UCSD-AML1 (cell line): ENCODE measurements at regions not wholly inside any gene's neighbourhood (a gene's known extent, or its start where the extent isn't known, plus 50 kb on each side); places are given as distances from the start of the nearest gene placed in this dataset.

Source experiments
- DNase-seq: peaks from one replicate; lab custom pipeline; 2025; ENCODE audit not compliant: unreplicated experiment; lab: John Stamatoyannopoulos, UW

GRCh38 chr13:22120646-22121045 lies 449.8 kb downstream of the FGF9 start:
- no peak for DNase-seq

DNA sequence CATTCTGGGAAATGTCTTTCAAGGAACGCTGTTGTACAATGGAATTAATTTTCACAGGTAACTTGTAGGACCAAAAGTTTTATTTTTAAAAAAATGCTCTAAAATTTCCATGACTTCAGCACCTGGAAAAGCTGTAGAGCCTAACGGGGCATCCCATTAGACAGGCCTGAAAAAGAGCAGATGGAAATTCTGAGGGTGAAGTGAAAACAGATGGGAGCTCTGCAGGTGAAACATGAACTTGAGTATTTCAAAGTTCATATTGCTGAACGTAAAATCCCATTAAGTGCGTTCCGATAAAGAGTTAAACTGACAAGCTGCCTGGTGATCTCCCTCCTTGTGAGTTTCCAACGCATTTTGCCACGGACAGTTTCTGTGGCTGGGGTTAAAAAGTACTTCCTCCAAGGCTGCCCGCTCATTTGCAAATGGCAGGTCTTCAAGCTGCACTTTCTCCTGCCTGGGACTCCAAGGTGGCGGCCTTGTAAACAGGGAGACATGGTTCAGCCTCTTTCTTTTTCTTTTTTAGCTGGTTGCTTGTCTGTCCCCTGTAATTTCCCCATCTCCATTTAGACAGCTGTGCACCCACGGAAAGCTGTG lies 450.4 kb downstream of the FGF9 start:
- DNase-seq, result no peak

- no peak for DNase-seq
These were observed 455.7 kb downstream of the FGF9 start for GRCh38 chr13:22126433-22127021.

GRCh38 chr13:22127277-22128164 lies 456.6 kb downstream of the FGF9 start:
- DNase-seq, result no peak

DNA sequence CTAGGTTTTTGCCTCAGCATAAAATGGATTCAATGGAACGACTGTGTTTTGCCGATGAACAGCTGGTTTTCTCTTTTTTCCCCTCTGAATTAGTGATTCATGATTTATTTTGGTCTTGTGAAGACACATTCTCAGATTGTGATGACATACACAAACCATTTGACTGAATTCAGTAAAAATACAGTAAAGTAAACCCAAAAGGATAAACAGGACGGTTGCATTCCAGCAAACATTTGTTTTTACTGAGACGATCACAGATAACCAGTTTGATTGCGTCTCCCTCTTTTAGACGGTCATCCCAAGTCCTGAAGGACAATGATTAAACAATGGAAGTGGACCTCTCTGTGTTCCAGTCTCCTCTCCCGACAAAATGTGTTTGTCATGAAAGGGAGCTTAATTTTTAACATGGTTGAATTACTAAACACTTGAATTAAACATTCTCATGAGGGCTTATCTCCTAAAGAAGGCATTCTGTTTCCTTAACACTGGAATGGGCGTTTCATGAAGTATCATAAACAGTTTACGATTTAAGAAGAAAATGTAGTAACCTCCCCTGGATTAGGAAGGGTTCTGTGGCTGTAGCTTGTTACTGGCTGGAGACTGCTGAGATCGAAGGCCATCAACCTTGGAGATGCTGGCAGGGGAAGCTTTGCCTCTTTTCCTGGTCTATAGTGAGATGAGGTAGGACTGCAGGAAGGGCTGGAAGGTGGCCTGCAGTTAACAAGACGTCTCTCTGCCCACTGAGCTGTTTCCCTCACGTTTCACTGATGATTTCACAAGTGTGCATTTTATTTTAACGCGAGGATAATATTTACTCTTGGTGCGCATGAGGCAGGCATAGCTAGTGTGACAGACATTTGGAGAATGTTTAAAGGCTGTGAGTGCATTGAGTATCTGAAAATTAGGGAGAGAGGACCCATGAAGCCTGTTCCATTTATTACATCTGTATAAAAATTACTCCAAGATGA lies 457.9 kb downstream of the FGF9 start:
- no peak for DNase-seq

- DNase-seq, result no peak
These were observed 459.4 kb downstream of the FGF9 start for GRCh38 chr13:22130254-22130653.

GRCh38 chr13:22134261-22134660 lies 463.4 kb downstream of the FGF9 start:
- DNase-seq, result no peak

DNA sequence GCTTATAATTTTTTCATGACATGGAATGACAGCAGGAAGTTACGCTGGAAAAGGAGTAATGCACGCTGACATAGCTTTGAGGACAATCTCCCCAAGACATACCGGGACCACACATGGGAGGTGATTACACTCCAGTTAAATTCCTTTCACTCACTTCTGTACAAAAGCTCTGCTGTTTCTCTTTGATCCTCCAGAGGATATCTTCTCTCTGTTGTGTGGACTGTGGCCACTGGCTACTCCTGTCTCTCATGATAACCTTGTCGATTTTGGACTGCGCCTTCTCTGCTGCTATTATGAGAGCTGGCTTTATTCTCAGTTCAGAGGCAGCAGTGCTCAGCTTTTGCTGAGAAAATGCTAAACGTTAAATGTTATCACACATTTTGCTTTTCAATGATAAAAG lies 464.6 kb downstream of the FGF9 start:
- no peak for DNase-seq

DNA sequence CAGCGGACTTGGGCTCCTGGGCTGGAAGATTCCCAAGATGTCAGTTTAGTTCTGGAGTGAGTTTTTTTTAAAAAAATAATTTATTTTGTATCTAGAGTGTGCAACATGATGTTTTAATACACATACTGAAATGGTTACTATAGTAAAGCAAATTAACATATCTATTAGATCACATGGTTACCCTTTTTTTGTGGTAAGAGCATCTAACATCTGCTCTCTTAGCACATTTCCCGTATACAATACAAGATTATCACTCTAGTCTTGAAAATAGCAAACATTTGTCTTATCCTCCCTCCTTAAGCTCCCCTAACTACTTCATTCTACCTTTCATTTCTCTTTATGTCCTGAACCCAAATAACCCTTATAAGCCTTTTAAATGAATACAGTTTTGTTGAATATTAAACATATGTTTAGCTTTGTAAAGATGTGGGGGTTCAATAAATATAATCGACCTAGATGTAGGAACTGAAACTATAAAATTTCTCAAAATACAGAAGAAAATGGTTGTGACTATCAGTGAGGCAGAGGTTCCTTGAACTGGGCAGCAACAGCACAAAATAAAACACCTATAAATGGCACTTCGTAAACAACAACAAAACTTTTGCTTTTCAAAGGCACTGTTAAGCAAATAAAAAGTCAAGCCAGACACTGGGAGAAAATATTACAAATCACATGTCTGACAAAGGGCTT lies 466.6 kb downstream of the FGF9 start:
- DNase-seq, result no peak

DNA sequence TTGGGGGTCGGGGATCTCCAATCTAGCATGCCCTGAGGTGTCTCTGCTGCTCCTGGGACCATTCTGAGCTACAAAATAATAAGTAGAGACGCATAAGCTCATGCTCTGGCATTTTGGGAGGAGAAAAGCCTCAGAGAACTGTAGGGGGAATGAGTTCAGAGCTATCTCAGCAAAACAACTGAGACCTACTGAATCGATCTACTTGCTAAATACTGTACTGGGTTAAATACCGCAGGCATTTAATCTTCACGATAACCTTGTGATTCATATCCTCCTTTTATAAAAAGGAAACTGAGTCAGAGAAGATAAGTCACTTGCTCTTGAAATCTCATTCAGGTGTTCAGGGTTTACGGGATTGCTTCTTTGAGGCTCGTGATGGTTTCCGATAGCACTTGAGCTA lies 468.1 kb downstream of the FGF9 start:
- DNase-seq, result no peak

- DNase-seq, result no peak
These were observed 470.8 kb downstream of the FGF9 start for GRCh38 chr13:22141716-22142115.

DNA sequence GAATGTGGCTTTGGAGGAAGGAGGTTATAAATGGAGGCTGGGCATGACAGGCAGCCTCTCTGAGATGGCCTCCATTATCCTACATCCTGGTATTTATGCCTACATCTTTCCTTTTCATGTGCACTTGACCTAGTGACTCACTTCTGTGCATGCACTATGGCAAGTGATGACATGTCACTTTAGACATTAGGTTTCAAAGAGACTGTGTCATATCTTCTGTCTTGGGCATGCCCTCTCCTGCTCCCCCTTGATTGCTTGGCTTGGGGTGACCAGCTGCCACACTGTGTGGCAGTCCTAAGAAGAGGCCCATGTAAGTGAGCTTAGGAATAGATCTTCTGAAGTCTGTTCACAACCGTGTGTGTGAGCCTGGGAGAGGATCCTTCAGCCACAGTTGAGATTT lies 472.8 kb downstream of the FGF9 start:
- DNase-seq, result no peak

DNA sequence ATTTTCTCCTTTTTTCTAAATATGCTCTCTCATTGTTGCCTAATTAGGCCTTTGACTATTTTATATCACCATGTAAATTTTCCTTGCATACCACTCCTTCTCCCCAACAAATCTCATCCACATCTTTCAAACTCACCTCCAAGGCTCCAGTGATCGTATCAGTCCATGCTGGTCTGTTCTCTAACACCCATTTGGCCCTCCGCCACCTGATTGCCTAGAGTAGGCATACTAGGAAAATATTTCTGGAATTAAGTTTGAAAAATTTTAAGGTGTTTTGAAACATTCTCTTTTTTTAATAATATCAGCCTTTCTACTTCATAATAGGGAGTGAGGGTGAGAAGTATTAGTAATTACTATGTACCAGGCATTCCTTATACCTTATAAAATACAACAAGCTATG lies 473.9 kb downstream of the FGF9 start:
- DNase-seq, result no peak

GRCh38 chr13:22148187-22148586 lies 477.3 kb downstream of the FGF9 start:
- no peak for DNase-seq

- DNase-seq, result no peak
These were observed 481.9 kb downstream of the FGF9 start for GRCh38 chr13:22152751-22153150.

- no peak for DNase-seq
These were observed 483.2 kb downstream of the FGF9 start for GRCh38 chr13:22154041-22154440.

DNA sequence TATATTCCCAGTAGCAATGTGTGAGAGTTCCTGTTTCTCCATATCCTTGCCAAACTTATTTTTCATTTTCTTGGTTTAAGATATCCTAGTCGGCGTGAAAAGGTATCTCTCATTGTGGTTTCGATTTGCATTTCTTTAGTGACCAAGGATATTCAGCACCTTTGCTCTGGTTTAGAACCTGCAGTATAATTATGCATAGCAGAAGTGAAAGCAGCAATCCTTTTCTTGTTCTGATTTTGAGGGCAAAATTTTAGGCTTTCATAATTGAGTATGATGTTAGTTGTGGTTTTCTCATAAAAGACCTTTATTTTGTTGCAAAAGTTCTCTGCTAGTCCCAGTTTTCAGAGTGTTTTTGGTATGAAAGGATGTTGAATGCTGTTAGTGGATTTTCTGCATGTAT lies 491.0 kb downstream of the FGF9 start:
- DNase-seq, result no peak

DNA sequence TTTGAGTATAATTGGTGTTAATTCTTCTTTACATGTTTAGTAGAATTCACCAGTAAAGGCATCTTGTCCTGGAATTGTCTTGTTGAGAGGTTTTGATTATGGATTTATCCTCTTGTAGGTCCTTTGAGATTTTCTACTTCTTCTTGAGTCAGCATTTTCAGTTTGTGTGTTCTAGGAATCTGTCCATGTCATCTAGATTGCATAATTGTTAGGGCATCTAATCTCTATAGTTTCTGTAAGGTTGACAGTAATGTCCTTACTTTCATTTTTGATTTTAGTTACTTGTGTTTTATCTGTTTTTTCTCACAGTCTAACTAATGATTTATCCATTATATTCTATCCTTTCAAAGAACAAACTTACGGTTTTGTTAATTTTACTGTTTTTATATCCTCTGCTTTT lies 492.0 kb downstream of the FGF9 start:
- no peak for DNase-seq

- DNase-seq, result no peak
These were observed 497.7 kb downstream of the FGF9 start for GRCh38 chr13:22168437-22169190.

DNA sequence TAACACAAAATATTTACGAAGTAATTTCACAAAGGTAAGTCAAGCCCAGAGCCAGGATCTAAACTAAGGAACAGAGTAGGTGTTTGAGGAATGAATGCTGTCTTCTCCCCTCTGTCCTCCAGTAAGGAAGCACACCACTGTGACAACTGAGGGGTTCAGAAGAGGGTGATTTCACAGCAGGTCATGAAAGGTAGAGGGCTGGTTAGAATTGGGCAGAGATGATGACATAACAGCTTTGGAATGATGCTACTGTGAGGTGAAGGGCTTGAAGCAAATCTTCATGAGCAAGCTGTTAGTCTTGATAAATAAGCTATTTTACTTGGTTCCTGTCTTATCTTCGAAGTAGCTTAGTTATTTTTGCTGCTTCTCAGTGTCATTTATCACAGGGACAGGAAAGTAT lies 498.6 kb downstream of the FGF9 start:
- no peak for DNase-seq
